Endothelial cell (in vitro differentiated cells): ENCODE measurements at regions not wholly inside any gene's neighbourhood (a gene's known extent, or its start where the extent isn't known, plus 50 kb on each side); places are given as distances from the start of the nearest gene placed in this dataset.

Experiments
- DNase-seq: peaks from one replicate; pipeline ENCODE4 v3.0.0; 2021; ENCODE audit warnings: low spot score
- H3K27ac Mint-ChIP-seq: one replicate; pipeline ENCODE4 v1.8.0; 2021; ENCODE audit warnings: mixed read lengths, inconsistent platforms; ENCODE audit not compliant: unreplicated experiment
- H3K27me3 Mint-ChIP-seq: one replicate; pipeline ENCODE4 v1.8.0; 2021; ENCODE audit warnings: mild to moderate bottlenecking, moderate library complexity, mixed read lengths, inconsistent platforms; ENCODE audit not compliant: unreplicated experiment
- H3K36me3 Mint-ChIP-seq: one replicate; pipeline ENCODE4 v1.8.0; 2021; ENCODE audit warnings: mild to moderate bottlenecking, low read depth, mixed read lengths, inconsistent platforms; ENCODE audit not compliant: unreplicated experiment
- H3K4me1 Mint-ChIP-seq: one replicate; pipeline ENCODE4 v1.8.0; 2021; ENCODE audit warnings: mild to moderate bottlenecking, mixed read lengths, inconsistent platforms; ENCODE audit not compliant: unreplicated experiment
- H3K4me3 Mint-ChIP-seq: one replicate; pipeline ENCODE4 v1.8.0; 2021; ENCODE audit warnings: mild to moderate bottlenecking, mixed read lengths, inconsistent platforms; ENCODE audit not compliant: unreplicated experiment
- H3K9me3 Mint-ChIP-seq: one replicate; pipeline ENCODE4 v1.8.0; 2021; ENCODE audit warnings: mixed read lengths, inconsistent platforms; ENCODE audit not compliant: unreplicated experiment
- TF ChIP-seq, protein P1 (sequence below): fragments of 200-600 bp; sonication (generic); IDR thresholded peaks from one replicate; pipeline ENCODE4 v1.5.0; 2021; ENCODE audit warnings: antibody characterized with exemption; ENCODE audit not compliant: unreplicated experiment

GRCh38 chr18:74005320-74006109, 142.1 kb downstream of the FBXO15 start:
- Mint-ChIP-seq H3K27me3 (peaks cover 4% of the 10 kb centered on the region), H3K4me1 (no peaks in the 10 kb centered on the region), H3K36me3 (no peaks in the 10 kb centered on the region), H3K9me3 (no peaks in the 10 kb centered on the region), H3K4me3 (no peak overlapping the region), H3K27ac (no peak overlapping the region)
- DNase-seq: no peak
- TF ChIP-seq, protein P1, sequence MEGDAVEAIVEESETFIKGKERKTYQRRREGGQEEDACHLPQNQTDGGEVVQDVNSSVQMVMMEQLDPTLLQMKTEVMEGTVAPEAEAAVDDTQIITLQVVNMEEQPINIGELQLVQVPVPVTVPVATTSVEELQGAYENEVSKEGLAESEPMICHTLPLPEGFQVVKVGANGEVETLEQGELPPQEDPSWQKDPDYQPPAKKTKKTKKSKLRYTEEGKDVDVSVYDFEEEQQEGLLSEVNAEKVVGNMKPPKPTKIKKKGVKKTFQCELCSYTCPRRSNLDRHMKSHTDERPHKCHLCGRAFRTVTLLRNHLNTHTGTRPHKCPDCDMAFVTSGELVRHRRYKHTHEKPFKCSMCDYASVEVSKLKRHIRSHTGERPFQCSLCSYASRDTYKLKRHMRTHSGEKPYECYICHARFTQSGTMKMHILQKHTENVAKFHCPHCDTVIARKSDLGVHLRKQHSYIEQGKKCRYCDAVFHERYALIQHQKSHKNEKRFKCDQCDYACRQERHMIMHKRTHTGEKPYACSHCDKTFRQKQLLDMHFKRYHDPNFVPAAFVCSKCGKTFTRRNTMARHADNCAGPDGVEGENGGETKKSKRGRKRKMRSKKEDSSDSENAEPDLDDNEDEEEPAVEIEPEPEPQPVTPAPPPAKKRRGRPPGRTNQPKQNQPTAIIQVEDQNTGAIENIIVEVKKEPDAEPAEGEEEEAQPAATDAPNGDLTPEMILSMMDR: no peak

GRCh38 chr18:73992242-73993022, 155.2 kb downstream of the FBXO15 start:
- TF ChIP-seq, protein P1: no peak
- Mint-ChIP-seq H3K4me3 (no peak overlapping the region), H3K27me3 (peaks cover 4% of the 10 kb centered on the region), H3K27ac (no peak overlapping the region), H3K36me3 (no peaks in the 10 kb centered on the region), H3K4me1 (no peaks in the 10 kb centered on the region), H3K9me3 (peaks cover 4% of the 10 kb centered on the region)
- DNase-seq: no peak

DNA sequence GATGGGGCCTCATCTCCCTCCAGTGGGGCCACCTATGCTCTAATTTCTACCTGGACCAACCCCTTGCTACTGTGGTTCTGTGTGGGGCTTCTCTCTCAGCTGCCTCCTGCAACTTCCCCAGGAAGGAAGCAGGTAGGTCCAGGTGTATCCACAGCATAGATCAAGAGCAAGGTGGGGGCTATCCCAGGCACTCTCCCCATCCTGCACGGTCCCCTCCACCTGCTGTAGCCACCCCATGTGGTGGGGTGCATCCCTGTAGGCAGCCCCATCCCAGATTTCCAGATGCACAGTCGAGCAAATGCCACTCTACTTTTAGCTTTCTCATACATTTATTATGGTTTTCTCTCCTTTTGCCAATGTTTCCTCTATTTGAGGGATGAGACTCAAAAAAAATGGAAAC, 156.1 kb downstream of the FBXO15 start:
- TF ChIP-seq, protein P1: no peak
- Mint-ChIP-seq H3K27me3 (peaks cover 4% of the 10 kb centered on the region), H3K4me1 (no peaks in the 10 kb centered on the region), H3K36me3 (no peaks in the 10 kb centered on the region), H3K4me3 (no peak overlapping the region), H3K27ac (no peak overlapping the region), H3K9me3 (peaks cover 4% of the 10 kb centered on the region)
- DNase-seq: no peak

GRCh38 chr18:73990258-73990657, 157.4 kb downstream of the FBXO15 start:
- peaks cover 4% of the 10 kb centered on the region for H3K27me3 Mint-ChIP-seq
- no peaks in the 10 kb centered on the region for H3K4me1 Mint-ChIP-seq
- TF ChIP-seq, protein P1: no peak
- no peak overlapping the region for H3K4me3 Mint-ChIP-seq
- H3K27ac Mint-ChIP-seq: no peak overlapping the region
- peaks cover 4% of the 10 kb centered on the region for H3K9me3 Mint-ChIP-seq
- no peak for DNase-seq
- no peaks in the 10 kb centered on the region for H3K36me3 Mint-ChIP-seq
